Chondrocyte (in vitro differentiated cells): ENCODE measurements at regions not wholly inside any gene's neighbourhood (a gene's known extent, or its start where the extent isn't known, plus 50 kb on each side); places are given as distances from the start of the nearest gene placed in this dataset.

Source experiments
- DNase-seq: peaks from one replicate; pipeline ENCODE4 v3.0.0; 2021; ENCODE audit warnings: mixed read lengths, low spot score
- H3K27ac Mint-ChIP-seq: one replicate; pipeline ENCODE4 v1.8.0; 2021; ENCODE audit warnings: mild to moderate bottlenecking, moderate library complexity, mixed read lengths; ENCODE audit not compliant: unreplicated experiment
- H3K27me3 Mint-ChIP-seq: 2 replicates; pipeline ENCODE4 v1.8.0; 2021; ENCODE audit warnings: low read depth, mixed read lengths
- H3K36me3 Mint-ChIP-seq: 2 replicates; pipeline ENCODE4 v1.8.0; 2021; ENCODE audit warnings: low read depth, mixed read lengths
- H3K4me1 Mint-ChIP-seq: 2 replicates; pipeline ENCODE4 v1.8.0; 2021; ENCODE audit warnings: low read depth, mild to moderate bottlenecking, mixed read lengths
- H3K4me3 Mint-ChIP-seq: one replicate; pipeline ENCODE4 v1.8.0; 2021; ENCODE audit warnings: mild to moderate bottlenecking, moderate library complexity, mixed read lengths; ENCODE audit not compliant: unreplicated experiment
- H3K9me3 Mint-ChIP-seq: 2 replicates; pipeline ENCODE4 v1.8.0; 2021; ENCODE audit warnings: low read depth, mixed read lengths
- CTCF ChIP-seq: fragments of 200-600 bp; sonication (generic); IDR thresholded peaks from 2 replicates; pipeline ENCODE4 v1.5.0; 2021; ENCODE audit warnings: antibody characterized with exemption, mild to moderate bottlenecking, moderate library complexity

GRCh38 chr6:112927641-112928320 is 580.7 kb downstream of the RFPL4B start:
- H3K4me1 Mint-ChIP-seq, result peaks cover 44% of the 10 kb centered on the region
- no peak for DNase-seq
- H3K36me3 Mint-ChIP-seq, result peaks cover 5% of the 10 kb centered on the region
- TF ChIP-seq CTCF, result no peak
- H3K4me3 Mint-ChIP-seq, result no peak overlapping the region
- H3K9me3 Mint-ChIP-seq, result peaks cover 15% of the 10 kb centered on the region
- H3K27ac Mint-ChIP-seq, result no peak overlapping the region
- H3K27me3 Mint-ChIP-seq, result no peaks in the 10 kb centered on the region

GRCh38 chr6:112929641-112930040 is 582.5 kb downstream of the RFPL4B start:
- Mint-ChIP-seq H3K36me3 (no peaks in the 10 kb centered on the region), H3K4me1 (peaks cover 44% of the 10 kb centered on the region), H3K4me3 (no peak overlapping the region), H3K27ac (peak overlapping the region; percentile 43), H3K27me3 (no peaks in the 10 kb centered on the region), H3K9me3 (peaks cover 9% of the 10 kb centered on the region)
- no peak for DNase-seq
- no peak for TF ChIP-seq CTCF

- no peaks in the 10 kb centered on the region for H3K36me3 Mint-ChIP-seq
- H3K27ac Mint-ChIP-seq, result no peak overlapping the region
- H3K4me1 Mint-ChIP-seq, result peaks cover 44% of the 10 kb centered on the region
- DNase-seq, result no peak
- TF ChIP-seq CTCF, result no peak
- H3K4me3 Mint-ChIP-seq, result no peak overlapping the region
- peaks cover 2% of the 10 kb centered on the region for H3K9me3 Mint-ChIP-seq
- H3K27me3 Mint-ChIP-seq, result no peaks in the 10 kb centered on the region
Measured at GRCh38 chr6:112931832-112932231, 584.7 kb downstream of the RFPL4B start.

- Mint-ChIP-seq H3K27me3 (no peaks in the 10 kb centered on the region), H3K36me3 (no peaks in the 10 kb centered on the region), H3K4me1 (peaks cover 36% of the 10 kb centered on the region), H3K4me3 (no peak overlapping the region), H3K9me3 (no peaks in the 10 kb centered on the region), H3K27ac (no peak overlapping the region)
- no peak for DNase-seq
- TF ChIP-seq CTCF, result no peak
Measured at GRCh38 chr6:112933947-112934346, 586.8 kb downstream of the RFPL4B start.

GRCh38 chr6:112934433-112935327 is 587.5 kb downstream of the RFPL4B start:
- Mint-ChIP-seq H3K4me3 (no peak overlapping the region), H3K9me3 (no peaks in the 10 kb centered on the region), H3K27ac (no peak overlapping the region), H3K27me3 (no peaks in the 10 kb centered on the region), H3K4me1 (peaks cover 33% of the 10 kb centered on the region), H3K36me3 (no peaks in the 10 kb centered on the region)
- DNase-seq, result no peak
- no peak for TF ChIP-seq CTCF
